ENCODE measurements at regions not wholly inside any gene's neighbourhood (a gene's known extent, or its start where the extent isn't known, plus 50 kb on each side); places are given as distances from the start of the nearest gene placed in this dataset.

GRCh38 chr14:26929361-26929760 lies 331.5 kb upstream of the NOVA1 start:
- Histone ChIP-seq H3K27ac (ENCODE audit: low read length) (no peak overlapping the region), H3K4me3 (ENCODE audit: low read depth in 2 of 2, low read length in 2 of 2) (no peak overlapping the region), H3K36me3 (ENCODE audit: control insufficient read depth, insufficient read depth, low read length) (no peaks in the 10 kb centered on the region), H3K27me3 (ENCODE audit: control insufficient read depth, insufficient read depth, low read length) (no peaks in the 10 kb centered on the region), H3K4me1 (ENCODE audit: control insufficient read depth, insufficient read depth, low read length) (no peaks in the 10 kb centered on the region), H3K9me3 (ENCODE audit: control insufficient read depth, insufficient read depth, low read depth, low read length) (no peaks in the 10 kb centered on the region)
- CTCF ChIA-PET = no interaction called here
- POLR2A ChIA-PET = no interaction called here
- no peak for DNase-seq (ENCODE audit: low read depth, low spot score)
- ATAC-seq = no peak
- BruUV-seq (replicated peaks) = no TSS peak
- intact Hi-C loops (cut with micrococcal nuclease; ENCODE audit: unreplicated experiment) = no loop called here
- TF ChIP-seq, protein P1, sequence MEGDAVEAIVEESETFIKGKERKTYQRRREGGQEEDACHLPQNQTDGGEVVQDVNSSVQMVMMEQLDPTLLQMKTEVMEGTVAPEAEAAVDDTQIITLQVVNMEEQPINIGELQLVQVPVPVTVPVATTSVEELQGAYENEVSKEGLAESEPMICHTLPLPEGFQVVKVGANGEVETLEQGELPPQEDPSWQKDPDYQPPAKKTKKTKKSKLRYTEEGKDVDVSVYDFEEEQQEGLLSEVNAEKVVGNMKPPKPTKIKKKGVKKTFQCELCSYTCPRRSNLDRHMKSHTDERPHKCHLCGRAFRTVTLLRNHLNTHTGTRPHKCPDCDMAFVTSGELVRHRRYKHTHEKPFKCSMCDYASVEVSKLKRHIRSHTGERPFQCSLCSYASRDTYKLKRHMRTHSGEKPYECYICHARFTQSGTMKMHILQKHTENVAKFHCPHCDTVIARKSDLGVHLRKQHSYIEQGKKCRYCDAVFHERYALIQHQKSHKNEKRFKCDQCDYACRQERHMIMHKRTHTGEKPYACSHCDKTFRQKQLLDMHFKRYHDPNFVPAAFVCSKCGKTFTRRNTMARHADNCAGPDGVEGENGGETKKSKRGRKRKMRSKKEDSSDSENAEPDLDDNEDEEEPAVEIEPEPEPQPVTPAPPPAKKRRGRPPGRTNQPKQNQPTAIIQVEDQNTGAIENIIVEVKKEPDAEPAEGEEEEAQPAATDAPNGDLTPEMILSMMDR (IDR thresholded peaks at IDR 0.05) = no peak
- in situ Hi-C loops (cut with HindIII; ENCODE audit: low pct_unique_long_range_greater_than_20kb, low sequenced_read_pairs) = no loop called here

GRCh38 chr14:26930576-26930975 lies 332.7 kb upstream of the NOVA1 start:
- no peak overlapping the region for H3K27ac ChIP-seq (ENCODE audit: low read length)
- CTCF ChIA-PET = no interaction called here
- ATAC-seq = no peak

More at GRCh38 chr14:26930576-26930975, 332.7 kb upstream of the NOVA1 start:
- no peaks in the 10 kb centered on the region for H3K36me3 ChIP-seq (ENCODE audit: control insufficient read depth, insufficient read depth, low read length)
- intact Hi-C loops (cut with micrococcal nuclease; ENCODE audit: unreplicated experiment) = no loop called here
- in situ Hi-C loops (cut with HindIII; ENCODE audit: low pct_unique_long_range_greater_than_20kb, low sequenced_read_pairs) = no loop called here
- no TSS peak for BruUV-seq (replicated peaks)
- H3K27me3 ChIP-seq (ENCODE audit: control insufficient read depth, insufficient read depth, low read length) = no peaks in the 10 kb centered on the region
- POLR2A ChIA-PET = no interaction called here
- H3K4me1 ChIP-seq (ENCODE audit: control insufficient read depth, insufficient read depth, low read length) = no peaks in the 10 kb centered on the region
- no peaks in the 10 kb centered on the region for H3K9me3 ChIP-seq (ENCODE audit: control insufficient read depth, insufficient read depth, low read depth, low read length)
- no peak overlapping the region for H3K4me3 ChIP-seq (ENCODE audit: low read depth in 2 of 2, low read length in 2 of 2)
- no peak for TF ChIP-seq REST (IDR thresholded peaks at IDR 0.05; ENCODE audit: insufficient read depth in 1 of 2, low read depth in 2 of 2, low read length in 1 of 2)
- TF ChIP-seq POLR2AphosphoS5 (IDR thresholded peaks at IDR 0.05; ENCODE audit: low read depth, low read length) = no peak
- no peak for TF ChIP-seq TCF7L2 (IDR thresholded peaks at IDR 0.05; ENCODE audit: low read depth, low read length)
- no peak for TF ChIP-seq SIN3A (IDR thresholded peaks at IDR 0.05; ENCODE audit: borderline replicate concordance, insufficient read depth, low read depth, low read length)
- TF ChIP-seq, protein P1 (IDR thresholded peaks at IDR 0.05) = no peak
- DNase-seq (ENCODE audit: low read depth, low spot score) = no peak
